ENCODE measurements at regions not wholly inside any gene's neighbourhood (a gene's known extent, or its start where the extent isn't known, plus 50 kb on each side); places are given as distances from the start of the nearest gene placed in this dataset.

DNA sequence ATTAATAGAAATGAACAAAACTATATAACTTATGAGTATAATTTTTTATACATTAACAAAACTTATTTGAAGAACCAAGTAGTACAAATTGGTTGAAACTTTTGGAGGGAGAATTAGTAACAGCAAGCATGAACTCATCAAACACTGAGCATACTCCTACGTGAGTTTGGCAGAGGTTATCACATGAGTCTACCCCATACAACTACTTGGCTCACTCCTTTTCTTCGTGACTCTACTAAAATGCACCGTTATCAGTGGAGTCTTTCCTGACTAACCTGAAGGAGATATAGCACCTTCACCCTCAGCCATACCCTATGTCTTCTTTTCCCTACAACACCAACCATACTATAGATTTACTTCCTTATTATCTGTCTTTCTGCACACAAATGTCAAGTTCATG, 794.2 kb downstream of the TFAP2A start:
- TF ChIP-seq, protein P1, sequence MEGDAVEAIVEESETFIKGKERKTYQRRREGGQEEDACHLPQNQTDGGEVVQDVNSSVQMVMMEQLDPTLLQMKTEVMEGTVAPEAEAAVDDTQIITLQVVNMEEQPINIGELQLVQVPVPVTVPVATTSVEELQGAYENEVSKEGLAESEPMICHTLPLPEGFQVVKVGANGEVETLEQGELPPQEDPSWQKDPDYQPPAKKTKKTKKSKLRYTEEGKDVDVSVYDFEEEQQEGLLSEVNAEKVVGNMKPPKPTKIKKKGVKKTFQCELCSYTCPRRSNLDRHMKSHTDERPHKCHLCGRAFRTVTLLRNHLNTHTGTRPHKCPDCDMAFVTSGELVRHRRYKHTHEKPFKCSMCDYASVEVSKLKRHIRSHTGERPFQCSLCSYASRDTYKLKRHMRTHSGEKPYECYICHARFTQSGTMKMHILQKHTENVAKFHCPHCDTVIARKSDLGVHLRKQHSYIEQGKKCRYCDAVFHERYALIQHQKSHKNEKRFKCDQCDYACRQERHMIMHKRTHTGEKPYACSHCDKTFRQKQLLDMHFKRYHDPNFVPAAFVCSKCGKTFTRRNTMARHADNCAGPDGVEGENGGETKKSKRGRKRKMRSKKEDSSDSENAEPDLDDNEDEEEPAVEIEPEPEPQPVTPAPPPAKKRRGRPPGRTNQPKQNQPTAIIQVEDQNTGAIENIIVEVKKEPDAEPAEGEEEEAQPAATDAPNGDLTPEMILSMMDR (conservative IDR thresholded peaks at IDR 0.05 in 1 of 2, IDR thresholded peaks at IDR 0.05 in 1 of 2; ENCODE audit: extremely low read depth in 1 of 2, insufficient read depth in 1 of 2, low read depth in 1 of 2, low read length in 2 of 2): no peak
- TF ChIP-seq EZH2 (IDR thresholded peaks at IDR 0.05; ENCODE audit: borderline replicate concordance, low read length): no peak

All from mammary epithelial cell (primary cell).